HG03280 (cell line): ENCODE measurements at regions not wholly inside any gene's neighbourhood (a gene's known extent, or its start where the extent isn't known, plus 50 kb on each side); places are given as distances from the start of the nearest gene placed in this dataset.

Source experiments
- ATAC-seq: cut with Tn5 transposase; IDR thresholded peaks from one replicate; pipeline ENCODE4 v1.9.1; 2021; ENCODE audit warnings: mild to moderate bottlenecking, moderate library complexity; ENCODE audit not compliant: unreplicated experiment

DNA sequence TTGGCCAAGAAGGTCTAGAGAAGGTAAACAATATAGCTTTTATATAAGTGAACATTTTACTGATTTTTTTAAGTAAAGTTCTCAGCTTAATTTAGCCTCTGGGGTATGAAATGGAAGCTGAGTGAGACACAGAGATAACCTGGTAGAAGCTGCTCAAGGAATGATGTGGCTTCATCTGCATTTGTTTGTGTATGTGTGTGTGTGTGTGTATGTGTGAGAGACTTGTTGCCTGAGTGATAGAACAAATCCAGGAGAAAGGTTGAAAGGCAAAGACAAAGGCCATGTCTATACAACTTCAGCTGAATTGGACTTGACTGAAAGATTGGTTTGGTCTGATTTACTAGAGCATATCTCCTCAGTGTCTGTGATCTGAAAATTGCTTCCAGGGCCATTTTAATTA, 63.6 kb downstream of the PCDH7 start:
- ATAC-seq: no peak

DNA sequence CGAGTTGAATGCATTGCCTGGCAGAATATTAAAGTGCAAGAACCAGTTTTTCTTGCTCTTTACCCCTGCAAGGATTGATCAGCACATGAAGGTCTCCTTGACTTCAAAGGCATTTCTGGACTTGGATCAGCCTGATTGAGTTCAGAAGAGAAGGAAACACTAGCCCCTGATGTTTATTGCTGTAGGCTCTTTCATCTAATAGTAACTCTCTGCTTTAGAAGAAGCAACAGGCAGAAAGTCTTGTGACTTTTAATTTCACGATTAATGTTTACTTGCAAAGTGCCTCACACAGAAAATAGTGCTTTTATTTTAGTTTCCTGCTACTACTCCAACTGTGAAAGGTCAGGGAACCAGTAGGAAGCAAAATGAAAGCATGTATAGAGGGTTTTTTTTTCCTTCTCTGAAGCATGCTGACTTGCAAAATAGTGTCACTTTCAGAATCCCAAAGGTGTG, 69.1 kb downstream of the PCDH7 start:
- ATAC-seq: no peak

DNA sequence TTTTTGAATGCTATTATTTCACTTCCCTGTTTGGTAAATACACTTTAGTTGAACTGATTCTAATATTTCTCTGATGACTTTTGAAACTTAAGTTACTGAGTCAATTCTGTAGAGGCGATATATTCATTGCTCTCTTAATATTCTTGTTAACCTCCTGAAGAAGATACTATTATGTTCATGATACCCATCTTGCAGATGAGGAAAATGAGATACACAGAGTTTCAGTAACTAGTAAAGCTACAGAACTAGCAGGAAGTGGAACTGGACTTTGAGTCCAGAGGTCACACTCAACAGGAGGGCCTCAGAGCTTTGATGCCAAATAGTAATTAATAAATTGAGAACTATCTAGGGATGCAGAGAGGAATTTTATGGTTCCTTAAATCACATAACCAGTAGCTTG, 70.0 kb downstream of the PCDH7 start:
- ATAC-seq: no peak

DNA sequence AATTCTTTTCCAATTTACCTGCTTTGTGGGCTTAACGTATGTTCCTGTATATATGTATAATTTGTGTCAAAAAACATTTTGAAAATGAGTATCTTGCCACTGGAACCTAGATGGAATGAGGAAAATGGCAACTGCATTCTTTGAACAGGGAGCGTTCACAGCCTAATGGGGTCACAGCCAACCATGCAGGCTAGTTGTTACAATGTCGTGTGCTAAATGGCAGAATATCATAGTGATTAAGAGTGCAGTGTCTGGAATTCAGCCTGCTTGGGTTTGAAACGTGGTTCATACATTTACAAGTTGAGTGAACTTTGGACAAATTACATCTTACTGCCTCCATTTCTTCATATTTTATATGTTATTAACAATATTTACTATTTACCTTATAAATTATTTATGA, 70.8 kb downstream of the PCDH7 start:
- no peak for ATAC-seq

DNA sequence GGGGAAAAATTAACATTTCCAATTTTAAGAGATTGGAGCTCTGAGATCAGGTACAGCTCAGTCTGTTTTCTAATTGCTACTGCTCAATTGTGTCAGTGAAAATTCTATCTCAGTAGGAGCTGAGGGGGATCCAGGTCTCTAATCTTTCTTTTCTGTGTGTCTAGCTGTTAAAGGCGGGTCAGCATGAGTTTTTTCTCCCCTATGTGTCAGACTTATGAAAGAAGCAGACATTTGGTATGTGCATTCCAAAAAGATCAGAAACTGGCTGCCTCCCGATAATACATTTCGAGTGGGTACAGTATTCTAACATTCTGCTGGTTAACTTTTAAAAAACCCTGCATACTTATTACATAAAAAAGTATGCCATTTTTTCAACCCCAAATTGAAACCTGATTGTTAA, 72.4 kb downstream of the PCDH7 start:
- ATAC-seq: no peak

DNA sequence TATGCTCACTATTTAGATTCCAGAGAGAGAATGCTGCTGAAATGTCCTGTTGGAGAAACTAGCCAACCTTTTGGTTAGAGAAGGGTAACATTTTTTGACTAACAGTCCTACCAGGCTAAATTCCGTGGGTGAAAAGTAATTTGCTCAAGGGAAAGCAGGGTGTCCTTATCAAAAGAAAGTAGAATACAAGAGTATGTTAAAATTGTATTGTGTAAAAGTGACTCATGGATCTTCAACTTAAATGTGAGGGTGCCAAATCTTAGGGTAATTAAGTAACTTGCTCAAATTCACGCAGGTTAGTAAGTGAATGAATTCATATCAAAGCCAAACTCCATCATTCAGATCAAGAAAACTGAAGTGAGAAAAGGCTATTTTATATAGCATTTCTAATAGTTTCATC, 81.7 kb downstream of the PCDH7 start:
- no peak for ATAC-seq

DNA sequence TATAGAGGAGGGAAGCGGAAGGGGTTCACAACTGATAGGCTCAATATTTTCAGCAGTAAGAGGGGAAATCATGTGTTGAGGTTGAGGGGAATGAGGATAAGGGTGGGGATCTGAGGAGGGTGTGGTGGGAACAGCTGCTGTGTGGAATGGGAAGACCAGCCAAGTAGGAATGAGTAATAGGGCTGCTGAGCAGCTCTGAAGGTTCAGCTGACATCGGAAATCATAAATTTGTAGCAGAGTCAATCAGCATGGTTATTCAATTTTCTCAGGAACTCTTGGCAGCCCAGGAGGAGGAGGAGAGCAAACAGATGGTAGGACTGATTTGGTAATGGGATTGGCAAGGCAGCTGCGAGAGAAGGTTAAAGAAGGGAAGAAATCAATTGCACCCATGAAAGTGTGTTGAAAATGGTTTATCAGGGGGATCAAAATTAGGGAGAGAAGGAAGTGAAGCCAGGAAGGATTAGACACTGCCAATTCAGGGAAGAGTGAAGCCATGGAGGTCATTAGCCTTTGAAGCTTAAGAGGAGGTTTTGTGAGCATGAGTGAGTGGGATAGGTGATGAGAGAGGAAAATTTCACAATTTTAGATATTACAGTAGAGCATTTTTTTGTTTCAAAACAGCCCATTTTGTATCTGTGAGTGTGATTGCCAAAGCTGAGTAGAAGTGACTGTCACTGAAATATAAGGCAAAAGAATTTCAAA, 82.6 kb downstream of the PCDH7 start:
- ATAC-seq: no peak

DNA sequence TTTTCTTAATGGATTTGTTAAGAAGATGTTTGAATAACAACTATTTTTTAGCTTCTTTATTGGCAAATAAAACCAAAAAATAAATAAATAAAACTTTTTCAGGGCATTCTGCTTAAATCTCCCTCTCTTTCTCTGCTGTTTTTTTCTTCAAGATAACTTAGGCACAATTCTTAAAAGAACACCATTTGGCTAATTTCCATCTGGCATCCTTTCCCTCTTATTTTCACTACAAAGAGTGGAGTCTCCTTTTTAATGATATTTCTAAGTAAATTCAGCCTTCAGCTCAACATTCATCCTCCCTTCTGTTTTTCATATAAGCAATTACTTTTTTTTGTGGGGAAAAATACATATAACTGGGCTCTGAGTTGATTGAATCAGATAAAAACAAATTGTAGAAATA, 88.1 kb downstream of the PCDH7 start:
- ATAC-seq: no peak

DNA sequence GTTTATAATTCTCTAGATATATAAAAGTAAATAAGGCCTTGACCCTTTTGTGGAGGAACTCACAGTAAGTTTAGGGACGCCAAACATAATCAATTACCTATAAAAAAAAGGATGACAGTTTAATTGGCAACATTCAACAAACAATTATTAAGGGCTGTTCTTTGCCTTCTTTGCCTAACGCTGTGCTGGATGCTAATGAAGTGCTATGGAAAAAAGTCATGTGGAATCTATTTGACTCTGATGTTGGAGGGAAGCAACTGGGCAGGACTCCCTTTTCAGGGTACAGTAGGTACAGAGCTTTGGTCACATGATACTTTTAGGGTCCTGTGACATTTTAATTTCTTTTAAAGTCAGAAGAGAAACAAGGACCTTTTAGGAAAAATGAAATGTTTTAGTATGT, 91.1 kb downstream of the PCDH7 start:
- ATAC-seq: no peak

DNA sequence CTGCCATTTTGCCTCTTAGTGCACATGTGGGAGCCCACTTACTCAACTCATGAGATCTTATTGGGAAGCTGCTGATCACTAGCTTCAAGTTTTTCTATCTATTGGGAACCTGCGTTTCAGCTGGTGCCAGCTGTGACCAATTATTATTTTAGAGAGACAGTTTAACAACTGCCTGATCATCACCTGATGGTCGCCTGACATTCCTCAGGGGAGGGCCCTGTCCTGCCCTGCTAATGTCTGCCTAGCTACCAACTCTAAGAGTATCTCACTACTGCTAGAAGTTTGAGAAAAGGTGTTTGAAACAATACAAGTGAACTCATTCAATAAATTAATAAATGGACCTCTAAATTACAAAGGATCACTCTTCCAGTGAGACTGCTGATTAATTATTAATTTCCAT, 95.5 kb downstream of the PCDH7 start:
- ATAC-seq: no peak

DNA sequence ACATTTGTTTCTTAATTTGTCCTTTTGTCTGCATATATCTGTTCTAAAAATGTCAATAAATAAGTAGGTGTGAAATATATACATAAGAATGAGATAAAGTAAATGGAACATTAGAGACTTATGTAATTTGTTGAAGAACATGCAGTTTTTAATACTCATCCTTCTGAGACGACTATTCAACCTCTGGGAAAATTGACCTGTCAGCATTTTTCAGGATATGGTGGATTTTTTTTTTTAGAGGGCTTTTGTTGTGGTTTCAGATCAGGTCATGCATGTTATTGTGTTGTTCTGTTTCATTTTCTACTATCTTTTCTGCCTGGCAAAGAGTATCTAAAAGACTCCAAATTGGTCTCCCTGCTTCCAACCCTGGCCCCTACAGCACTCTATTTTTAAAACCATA, 97.3 kb downstream of the PCDH7 start:
- ATAC-seq: no peak

DNA sequence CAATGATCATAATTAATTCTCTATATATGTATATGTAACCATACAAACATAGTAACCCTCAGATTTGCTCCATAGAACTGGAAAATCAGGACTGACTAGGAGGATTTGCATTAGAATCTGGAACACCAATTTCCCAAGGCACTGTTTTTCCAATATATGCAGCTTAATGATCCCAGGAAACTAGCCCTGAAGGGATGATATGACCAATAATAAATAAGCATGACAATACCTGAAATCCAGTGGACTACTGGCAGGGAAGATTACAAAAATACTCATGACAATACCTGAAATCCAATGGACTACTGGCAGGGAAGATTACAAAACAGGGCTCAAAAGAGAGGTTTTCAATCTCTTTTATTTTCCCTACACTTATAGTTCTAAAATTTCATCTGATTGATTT, 98.4 kb downstream of the PCDH7 start:
- no peak for ATAC-seq

DNA sequence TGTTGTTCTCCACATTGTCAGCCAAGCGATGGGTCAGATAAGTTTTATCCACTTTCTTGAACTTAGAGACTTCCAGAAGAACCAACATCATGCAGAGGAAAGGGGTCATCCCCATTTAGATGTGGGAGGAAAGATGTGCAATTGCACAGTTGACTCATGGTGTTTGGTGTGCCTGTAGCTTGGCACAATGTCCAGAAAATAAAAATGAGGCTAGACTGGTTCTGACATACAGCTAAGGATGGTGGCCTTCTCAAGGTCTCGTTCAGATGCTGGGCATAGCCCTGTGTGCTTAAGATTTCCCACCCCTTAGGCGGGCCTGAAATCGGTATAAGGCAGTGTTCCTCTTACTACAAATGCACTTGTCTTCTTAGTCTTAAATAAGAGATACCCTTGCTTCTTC, 101.1 kb downstream of the PCDH7 start:
- ATAC-seq: no peak

DNA sequence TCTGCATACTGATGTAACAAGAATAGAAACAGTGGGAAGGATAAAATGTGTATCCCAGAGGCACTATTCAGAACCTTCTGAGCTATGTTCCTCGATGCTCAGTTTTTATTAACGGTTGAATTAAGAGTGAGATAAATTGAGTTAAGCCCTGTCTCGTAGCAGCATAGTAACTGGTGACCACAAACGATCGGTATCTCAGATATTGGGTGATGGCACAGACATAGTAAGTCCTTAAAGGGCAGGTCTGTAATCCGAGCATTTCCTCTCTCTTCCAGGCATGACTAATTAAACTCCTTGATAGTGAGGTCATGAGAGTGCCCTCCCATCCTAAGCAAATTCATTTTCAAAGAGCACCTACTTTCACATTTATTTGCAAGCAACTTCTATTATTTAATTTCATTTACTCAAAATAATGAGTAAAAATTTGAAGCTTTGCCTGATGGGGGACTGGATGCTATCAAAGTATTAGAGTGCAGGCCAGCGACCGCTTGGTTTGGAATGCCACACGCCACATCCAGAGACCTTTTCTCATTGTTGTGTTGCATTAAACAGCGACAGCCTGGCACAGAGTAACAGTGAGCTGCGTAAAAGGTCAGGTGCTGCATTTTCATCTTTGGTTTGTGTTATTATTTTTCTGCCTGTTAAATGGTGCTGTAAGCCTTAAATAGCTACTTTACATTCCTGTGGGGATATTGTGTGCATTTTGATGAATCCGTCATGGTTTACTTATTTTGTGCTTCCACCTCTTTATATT, 101.9 kb downstream of the PCDH7 start:
- no peak for ATAC-seq

DNA sequence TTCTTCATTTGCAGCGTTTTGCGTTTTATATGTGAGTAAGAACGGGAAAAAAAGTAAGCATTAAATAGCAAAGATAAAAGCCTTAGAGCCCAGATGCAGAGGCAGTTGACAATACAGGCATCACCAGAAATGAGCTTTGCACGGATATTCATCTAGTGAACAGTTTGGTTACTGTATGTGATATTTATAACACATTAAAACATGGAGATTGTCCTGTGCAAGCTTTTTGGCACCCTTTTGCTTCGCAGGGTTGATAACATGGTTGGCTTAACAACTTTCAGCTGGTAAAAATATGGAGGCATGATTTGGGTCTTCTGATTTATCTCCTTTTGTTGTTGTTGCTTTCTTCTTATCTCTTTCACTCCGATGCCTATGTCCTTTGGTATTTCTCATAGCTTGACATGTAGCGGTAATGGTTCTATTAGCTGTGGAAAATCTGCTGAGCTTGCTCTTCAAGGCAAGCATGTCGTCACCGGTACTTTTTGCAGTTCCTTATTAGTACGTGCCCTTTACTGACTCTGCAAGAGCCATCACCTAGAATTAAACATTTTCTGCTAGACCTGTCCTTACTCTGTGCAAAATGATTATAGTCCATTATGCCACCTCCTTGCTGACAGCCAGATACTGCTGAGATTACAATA, 102.9 kb downstream of the PCDH7 start:
- no peak for ATAC-seq

DNA sequence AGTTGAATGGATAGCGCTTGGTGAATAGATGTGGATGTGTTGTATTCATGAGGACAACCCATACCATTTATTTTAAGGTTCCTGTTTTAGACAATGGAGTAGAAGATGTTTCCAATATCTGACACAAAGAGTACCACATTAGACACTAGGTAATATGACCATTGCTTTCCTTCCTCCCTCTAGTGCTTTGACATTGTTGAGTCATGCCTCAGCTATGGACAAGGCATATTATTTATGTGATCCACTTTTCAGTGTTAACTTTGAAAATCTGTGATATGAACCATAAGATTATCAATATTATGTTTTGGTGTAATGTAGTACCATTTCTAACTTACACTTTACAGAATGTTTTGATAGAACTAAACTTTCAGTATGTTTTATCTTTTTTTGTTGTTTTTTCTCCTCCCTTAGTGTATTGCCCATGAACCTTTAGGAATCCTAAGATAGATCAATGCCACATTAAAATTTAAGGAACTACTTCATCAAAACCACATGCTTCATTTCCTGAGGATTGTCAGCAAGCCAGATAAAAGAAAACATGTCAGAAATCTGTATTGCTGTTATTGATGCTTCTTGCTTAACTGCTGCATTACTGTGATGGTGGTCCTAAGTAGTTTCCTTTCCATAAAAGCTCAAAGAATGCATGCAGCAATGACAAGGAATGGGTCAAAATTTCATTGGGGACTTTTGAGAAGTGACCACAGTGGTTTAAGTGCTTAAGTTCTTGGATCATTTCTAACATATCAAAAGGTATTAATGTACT, 105.0 kb downstream of the PCDH7 start:
- no peak for ATAC-seq

DNA sequence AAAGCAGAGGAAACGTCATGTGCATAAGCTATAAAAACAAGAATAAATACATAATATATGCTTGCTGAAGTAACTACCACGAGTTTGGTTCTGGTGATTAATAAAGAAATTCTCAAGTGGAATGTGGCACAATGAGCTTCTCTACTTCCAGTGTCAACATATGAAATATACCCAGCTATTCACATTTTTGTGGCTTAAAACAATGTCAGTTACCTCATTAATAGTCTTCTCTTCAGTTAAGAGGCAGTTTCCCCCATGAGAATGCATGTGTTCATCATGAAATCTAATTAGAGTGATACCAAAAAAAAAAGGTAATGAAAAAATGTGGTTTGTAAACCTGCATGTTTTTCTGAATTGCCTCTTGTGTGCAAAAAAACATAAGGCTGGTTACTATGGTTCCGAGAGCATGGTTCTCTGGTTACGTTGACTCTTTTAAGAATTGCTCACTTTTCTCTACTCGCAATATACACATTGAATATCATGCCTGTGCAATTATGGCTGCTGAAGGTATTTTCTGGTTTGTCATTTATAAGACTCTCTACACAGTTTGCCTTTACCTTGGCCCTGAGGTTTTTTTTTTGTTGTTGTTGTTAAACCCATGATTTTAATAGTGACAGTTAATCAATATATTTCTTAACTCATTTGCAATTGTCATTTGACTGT, 108.2 kb downstream of the PCDH7 start:
- ATAC-seq: no peak

DNA sequence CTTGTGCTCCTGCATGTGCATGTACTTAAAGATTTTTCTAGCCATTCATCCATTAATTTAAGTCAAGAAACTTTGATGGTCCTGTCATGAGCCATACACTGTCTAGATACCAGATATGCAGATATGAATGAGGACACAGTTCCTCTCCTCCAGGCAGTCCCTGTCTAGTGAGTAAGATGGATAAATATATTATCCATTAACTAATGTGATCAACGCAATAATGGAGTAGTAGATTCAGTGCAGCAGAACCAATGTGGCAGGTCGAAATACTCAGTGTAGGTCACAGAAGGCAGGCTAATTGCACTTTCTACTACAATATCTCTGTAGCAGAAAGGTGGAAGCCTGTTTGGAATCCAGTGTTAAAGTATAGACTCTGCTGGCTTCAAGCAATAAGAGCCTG, 112.5 kb downstream of the PCDH7 start:
- ATAC-seq: no peak

DNA sequence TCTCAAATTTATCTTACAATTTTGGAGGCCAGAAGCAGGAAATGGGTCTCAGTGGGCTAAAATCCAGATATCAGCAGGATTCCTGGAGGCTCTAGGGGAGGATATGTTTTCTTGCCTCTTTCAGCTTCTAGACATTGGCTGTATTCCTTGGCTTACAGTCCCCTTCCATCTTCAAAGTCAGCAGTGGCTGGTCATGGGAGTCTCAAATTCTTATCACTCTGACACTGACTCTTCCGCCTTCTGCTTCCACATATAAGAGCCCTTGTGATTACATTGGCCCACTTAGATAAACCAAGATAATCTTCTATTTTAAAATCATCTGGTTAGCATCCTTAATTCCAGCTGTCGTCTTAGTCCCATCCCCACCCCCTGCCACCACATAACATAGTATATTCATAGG, 113.0 kb downstream of the PCDH7 start:
- no peak for ATAC-seq

DNA sequence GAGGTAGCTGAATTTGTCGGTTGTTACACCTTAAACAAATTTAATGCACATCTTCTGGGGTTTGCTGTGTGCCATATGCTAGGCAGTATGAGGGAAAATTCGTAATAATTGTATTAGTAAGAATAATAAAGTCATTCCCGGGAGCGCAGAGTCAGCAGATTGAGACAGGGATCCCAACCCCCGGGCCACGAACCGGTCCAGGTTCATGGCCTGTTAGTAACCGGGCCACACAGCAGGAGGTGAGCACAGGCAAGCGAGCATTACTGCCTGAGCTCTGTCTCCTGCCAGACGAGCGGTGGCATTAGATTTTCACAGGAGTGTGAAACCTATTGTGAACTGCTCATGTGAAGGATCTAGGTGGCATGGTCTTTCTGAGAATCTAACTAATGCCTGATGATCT, 114.9 kb downstream of the PCDH7 start:
- no peak for ATAC-seq

DNA sequence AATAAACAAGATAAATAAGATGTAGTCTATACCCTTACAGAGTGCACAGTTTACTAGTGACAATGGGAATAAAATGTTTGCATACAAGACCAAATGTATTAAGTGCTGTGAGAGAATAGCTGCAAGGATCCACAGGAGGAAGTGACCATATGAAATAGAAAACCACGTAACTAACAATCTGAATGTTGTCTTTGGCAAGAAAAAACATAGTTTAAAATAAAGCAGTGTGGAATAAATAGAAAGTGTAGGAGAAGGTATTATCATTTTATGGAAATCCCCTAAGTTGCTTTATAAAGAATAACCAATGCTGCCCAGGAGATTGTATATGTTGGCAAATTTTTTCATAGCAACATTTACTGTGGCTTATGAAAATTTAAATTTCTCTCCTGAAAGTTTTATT, 116.1 kb downstream of the PCDH7 start:
- no peak for ATAC-seq
